ENCODE measurements at regions not wholly inside any gene's neighbourhood (a gene's known extent, or its start where the extent isn't known, plus 50 kb on each side); places are given as distances from the start of the nearest gene placed in this dataset.

DNA sequence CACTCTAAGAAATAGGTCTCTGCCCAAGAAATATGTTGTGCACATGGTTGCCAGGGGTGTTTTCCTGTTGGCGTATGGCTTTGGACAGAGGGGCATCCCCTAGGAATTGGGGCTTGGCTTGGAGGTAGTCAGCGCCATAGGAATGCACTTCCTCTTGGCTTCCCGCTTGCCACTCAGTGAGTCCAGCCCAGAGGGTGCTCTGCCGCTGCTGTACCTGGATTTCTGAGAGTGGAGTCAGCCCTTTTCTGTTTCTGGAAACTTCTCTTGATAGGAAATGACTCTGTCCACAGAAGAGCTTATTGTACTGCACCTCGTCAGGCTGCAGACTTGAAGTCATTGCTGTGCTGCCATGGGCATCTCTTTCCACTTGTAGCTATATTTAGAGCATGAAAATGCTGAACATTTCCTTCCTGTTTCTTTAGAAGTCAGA, 116.7 kb upstream of the MGAT5 start:
- Mint-ChIP-seq H3K4me3 (peak overlapping the region; percentile 40), H3K9me3 (no peaks in the 10 kb centered on the region), H3K4me1 (ENCODE audit: low read depth) (peaks cover 84% of the 10 kb centered on the region)

DNA sequence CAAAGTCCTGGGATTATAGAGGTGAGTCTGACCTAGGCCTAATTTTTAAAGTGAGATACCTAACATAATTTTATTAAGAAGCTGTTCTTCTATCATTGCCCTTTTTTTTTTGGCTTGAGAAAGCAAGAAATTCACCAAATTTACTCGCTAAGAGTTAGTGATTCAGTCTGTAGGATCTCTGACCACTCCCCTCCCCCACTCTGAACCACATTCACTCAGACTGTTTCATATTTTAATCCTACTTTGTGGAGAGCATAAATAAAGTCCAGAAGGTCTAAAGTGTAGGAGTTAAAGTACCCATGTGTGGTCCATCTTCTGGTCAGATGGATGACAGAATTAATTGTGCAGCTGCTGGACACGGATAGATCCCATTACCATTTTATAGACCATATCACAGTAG, 115.8 kb upstream of the MGAT5 start:
- H3K9me3 Mint-ChIP-seq = no peaks in the 10 kb centered on the region
- peak overlapping the region; percentile 24 for H3K27ac Mint-ChIP-seq
- peaks cover 89% of the 10 kb centered on the region for H3K4me1 Mint-ChIP-seq (ENCODE audit: low read depth)
- H3K4me3 Mint-ChIP-seq = no peak overlapping the region
- H3K27me3 Mint-ChIP-seq = no peaks in the 10 kb centered on the region
- H3K36me3 Mint-ChIP-seq (ENCODE audit: low read depth) = peaks cover 26% of the 10 kb centered on the region

More for the DNA sequence above, 116.7 kb upstream of the MGAT5 start:
- Mint-ChIP-seq H3K36me3 (ENCODE audit: low read depth) (peaks cover 28% of the 10 kb centered on the region), H3K27me3 (no peaks in the 10 kb centered on the region), H3K27ac (peak overlapping the region; percentile 71)

DNA sequence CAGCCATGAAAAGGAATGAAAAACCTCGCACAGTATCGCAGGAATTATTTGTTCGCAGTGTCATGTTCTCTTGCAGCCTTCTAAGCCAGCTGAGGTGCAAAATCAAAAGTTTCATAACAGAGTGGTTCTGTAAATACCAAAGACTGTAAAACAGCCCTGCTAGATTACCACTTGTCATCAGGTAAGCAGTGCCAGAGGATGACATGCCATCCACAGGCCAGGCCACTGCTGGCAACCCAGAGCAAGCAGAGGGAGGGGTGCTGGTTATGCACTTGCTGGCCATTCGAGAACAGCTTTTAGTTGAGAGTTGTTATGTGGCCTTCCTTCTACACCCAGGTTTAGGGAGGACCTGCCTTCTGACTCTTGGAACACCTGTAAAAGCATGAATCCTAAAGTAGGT, 114.3 kb upstream of the MGAT5 start:
- peak overlapping the region; percentile 6 for H3K27ac Mint-ChIP-seq
- H3K4me1 Mint-ChIP-seq (ENCODE audit: low read depth) = peaks cover 90% of the 10 kb centered on the region
- no peaks in the 10 kb centered on the region for H3K27me3 Mint-ChIP-seq
- no peaks in the 10 kb centered on the region for H3K9me3 Mint-ChIP-seq
- peaks cover 30% of the 10 kb centered on the region for H3K36me3 Mint-ChIP-seq (ENCODE audit: low read depth)
- no peak overlapping the region for H3K4me3 Mint-ChIP-seq

GRCh38 chr2:134140251-134140661, 113.6 kb upstream of the MGAT5 start:
- peak overlapping the region; percentile 6 for H3K27ac Mint-ChIP-seq

GRCh38 chr2:134141598-134142340, 112.1 kb upstream of the MGAT5 start:
- peak overlapping the region; percentile 38 for H3K27ac Mint-ChIP-seq
- H3K4me3 Mint-ChIP-seq = no peak overlapping the region
- no peaks in the 10 kb centered on the region for H3K9me3 Mint-ChIP-seq

More at GRCh38 chr2:134140251-134140661, 113.6 kb upstream of the MGAT5 start:
- peaks cover 30% of the 10 kb centered on the region for H3K36me3 Mint-ChIP-seq (ENCODE audit: low read depth)
- no peaks in the 10 kb centered on the region for H3K9me3 Mint-ChIP-seq
- peaks cover 89% of the 10 kb centered on the region for H3K4me1 Mint-ChIP-seq (ENCODE audit: low read depth)
- H3K4me3 Mint-ChIP-seq = no peak overlapping the region
- no peaks in the 10 kb centered on the region for H3K27me3 Mint-ChIP-seq

DNA sequence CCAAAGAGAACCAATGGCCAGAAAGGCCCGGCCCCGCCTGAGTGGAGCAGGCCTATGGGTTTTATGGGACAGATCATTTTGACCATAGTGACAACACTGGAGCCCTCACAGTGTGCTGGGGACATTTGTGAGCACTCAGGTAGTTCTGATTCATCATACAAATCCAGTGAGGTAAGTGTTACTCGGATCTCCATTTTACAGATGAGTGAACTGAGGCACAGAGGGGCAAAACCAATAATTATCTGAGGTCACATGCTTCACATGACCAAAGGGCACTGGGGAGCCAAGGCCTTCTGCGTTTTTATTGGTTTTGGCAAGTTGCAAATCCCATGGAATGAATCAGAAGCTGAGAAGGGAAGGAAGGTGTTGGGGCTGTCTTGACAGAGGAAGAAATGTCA, 111.5 kb upstream of the MGAT5 start:
- peaks cover 90% of the 10 kb centered on the region for H3K4me1 Mint-ChIP-seq (ENCODE audit: low read depth)
- peaks cover 27% of the 10 kb centered on the region for H3K36me3 Mint-ChIP-seq (ENCODE audit: low read depth)
- H3K9me3 Mint-ChIP-seq = no peaks in the 10 kb centered on the region
- no peaks in the 10 kb centered on the region for H3K27me3 Mint-ChIP-seq
- H3K4me3 Mint-ChIP-seq = no peak overlapping the region
- H3K27ac Mint-ChIP-seq = peak overlapping the region; percentile 38

More at GRCh38 chr2:134141598-134142340, 112.1 kb upstream of the MGAT5 start:
- Mint-ChIP-seq H3K27me3 (no peaks in the 10 kb centered on the region), H3K36me3 (ENCODE audit: low read depth) (peaks cover 26% of the 10 kb centered on the region), H3K4me1 (ENCODE audit: low read depth) (peaks cover 90% of the 10 kb centered on the region)

DNA sequence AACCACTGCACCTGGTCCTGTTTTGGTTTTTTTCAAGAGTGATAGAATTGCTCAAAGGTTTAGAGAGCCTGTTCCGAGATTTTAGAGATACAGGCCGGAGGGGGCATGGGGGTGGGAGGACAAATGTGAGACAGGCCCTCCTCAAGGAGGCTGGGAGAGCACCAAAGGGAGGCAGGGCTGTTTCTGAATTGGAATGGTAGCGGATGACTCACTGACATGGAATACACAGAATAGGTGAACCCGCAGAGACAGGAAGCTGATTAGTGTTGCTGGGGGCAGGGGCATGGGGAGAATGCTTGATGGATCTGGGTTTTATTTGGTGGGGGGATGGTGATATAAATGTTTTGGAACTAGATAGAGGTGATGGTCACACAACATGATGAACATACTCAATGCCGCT, 111.0 kb upstream of the MGAT5 start:
- Mint-ChIP-seq H3K27ac (no peak overlapping the region), H3K4me1 (ENCODE audit: low read depth) (peaks cover 90% of the 10 kb centered on the region), H3K4me3 (no peak overlapping the region), H3K9me3 (no peaks in the 10 kb centered on the region), H3K36me3 (ENCODE audit: low read depth) (peaks cover 33% of the 10 kb centered on the region), H3K27me3 (no peaks in the 10 kb centered on the region)

DNA sequence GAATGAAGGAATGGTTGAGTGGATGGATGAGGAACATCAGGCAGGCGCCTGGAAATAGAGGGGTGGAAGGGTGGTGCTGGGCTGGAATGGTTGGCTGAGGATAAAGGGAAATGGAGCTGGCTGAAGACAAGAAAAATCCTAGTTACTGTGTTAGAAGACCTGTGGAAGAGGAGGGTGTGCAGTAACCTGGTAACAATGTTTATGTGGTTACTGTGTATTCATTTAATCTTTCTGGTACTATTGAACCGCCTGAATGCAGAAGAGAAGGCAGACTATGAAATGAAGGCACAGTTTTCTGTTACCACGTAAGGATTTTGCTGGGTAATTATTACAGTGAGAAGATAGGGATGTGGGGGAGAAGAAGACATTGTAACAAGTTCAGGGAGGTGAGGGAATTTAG, 110.3 kb upstream of the MGAT5 start:
- H3K9me3 Mint-ChIP-seq = no peaks in the 10 kb centered on the region

DNA sequence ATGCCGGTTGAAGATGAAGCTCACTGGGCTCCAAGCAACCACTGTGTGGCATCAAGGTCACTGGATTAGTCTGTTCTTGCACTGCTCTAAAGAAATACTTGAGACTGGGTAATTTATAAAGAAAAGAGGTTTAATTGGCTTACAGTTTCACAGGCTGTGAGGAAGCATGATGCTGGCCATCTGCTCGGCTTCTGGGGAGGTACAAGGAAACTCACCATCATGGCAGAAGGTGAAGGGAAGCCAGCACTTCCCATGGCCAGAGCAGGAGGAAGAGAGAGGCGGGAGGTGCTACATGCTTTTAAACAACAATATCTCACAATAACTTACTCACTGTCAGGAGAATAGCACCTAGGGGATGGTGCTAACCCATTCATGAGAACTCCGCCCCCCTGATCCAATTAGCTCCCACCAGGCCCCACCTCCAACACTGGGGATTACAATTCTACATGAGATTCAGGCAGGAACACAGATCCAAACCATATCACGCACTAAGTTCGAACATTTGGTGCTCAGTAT, 109.7 kb upstream of the MGAT5 start:
- Mint-ChIP-seq H3K9me3 (no peaks in the 10 kb centered on the region), H3K27ac (no peak overlapping the region)

More for the DNA sequence above, 110.3 kb upstream of the MGAT5 start:
- Mint-ChIP-seq H3K36me3 (ENCODE audit: low read depth) (peaks cover 34% of the 10 kb centered on the region), H3K27me3 (no peaks in the 10 kb centered on the region), H3K27ac (no peak overlapping the region), H3K4me1 (ENCODE audit: low read depth) (peaks cover 89% of the 10 kb centered on the region), H3K4me3 (no peak overlapping the region)

GRCh38 chr2:134144651-134145050, 109.2 kb upstream of the MGAT5 start:
- H3K27ac Mint-ChIP-seq = no peak overlapping the region
- H3K4me1 Mint-ChIP-seq (ENCODE audit: low read depth) = peaks cover 89% of the 10 kb centered on the region
- H3K27me3 Mint-ChIP-seq = no peaks in the 10 kb centered on the region
- H3K36me3 Mint-ChIP-seq (ENCODE audit: low read depth) = peaks cover 34% of the 10 kb centered on the region
- H3K4me3 Mint-ChIP-seq = no peak overlapping the region
- H3K9me3 Mint-ChIP-seq = no peaks in the 10 kb centered on the region

More for the DNA sequence above, 109.7 kb upstream of the MGAT5 start:
- Mint-ChIP-seq H3K4me1 (ENCODE audit: low read depth) (peaks cover 88% of the 10 kb centered on the region), H3K27me3 (no peaks in the 10 kb centered on the region), H3K4me3 (no peak overlapping the region), H3K36me3 (ENCODE audit: low read depth) (peaks cover 34% of the 10 kb centered on the region)

DNA sequence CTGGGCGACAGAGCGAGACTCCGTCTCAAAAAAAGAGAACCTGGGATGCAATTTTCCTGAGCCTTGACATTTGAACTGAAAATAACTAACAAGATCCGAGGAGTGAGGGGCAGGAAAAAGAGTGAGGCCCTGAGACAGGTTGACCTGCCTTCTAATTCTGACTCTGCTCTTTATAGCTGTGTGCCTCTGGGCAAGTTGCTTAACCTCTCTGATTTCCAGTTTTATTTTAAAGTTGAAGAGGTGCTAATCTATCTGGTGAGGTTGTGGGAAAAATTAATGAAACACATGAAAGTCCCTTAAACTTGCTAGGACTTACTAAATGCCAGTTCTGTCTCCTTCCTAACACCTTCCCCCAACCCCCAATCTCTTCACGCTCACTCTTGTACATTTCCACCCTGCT, 108.4 kb upstream of the MGAT5 start:
- Mint-ChIP-seq H3K27ac (no peak overlapping the region), H3K4me3 (no peak overlapping the region), H3K36me3 (ENCODE audit: low read depth) (peaks cover 34% of the 10 kb centered on the region), H3K27me3 (no peaks in the 10 kb centered on the region), H3K9me3 (no peaks in the 10 kb centered on the region), H3K4me1 (ENCODE audit: low read depth) (peaks cover 89% of the 10 kb centered on the region)

- H3K4me1 Mint-ChIP-seq (ENCODE audit: low read depth) = peaks cover 83% of the 10 kb centered on the region
- no peaks in the 10 kb centered on the region for H3K9me3 Mint-ChIP-seq
- no peaks in the 10 kb centered on the region for H3K27me3 Mint-ChIP-seq
- no peak overlapping the region for H3K27ac Mint-ChIP-seq
- no peak overlapping the region for H3K4me3 Mint-ChIP-seq
- peaks cover 28% of the 10 kb centered on the region for H3K36me3 Mint-ChIP-seq (ENCODE audit: low read depth)
Observed at GRCh38 chr2:134146161-134146560, 107.7 kb upstream of the MGAT5 start.

DNA sequence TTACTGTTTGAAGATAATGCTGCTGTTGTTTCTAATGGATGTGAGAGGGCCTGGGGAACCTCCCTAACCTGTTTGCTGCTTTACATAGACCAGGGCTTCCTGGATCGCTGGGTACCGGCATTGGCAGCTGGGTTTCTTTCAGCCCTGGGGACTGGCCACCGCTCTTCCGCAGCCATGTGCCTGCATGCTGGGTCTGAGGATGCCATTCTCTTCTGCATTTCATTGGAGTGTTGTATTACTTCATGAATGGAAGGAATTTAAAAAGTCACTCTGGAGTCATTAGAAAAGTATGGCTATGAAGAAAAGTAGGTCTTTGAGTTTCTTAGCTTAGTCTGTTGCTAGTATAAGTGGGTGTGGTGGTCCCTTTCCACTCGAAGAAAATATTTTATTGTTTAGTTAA, 107.3 kb upstream of the MGAT5 start:
- Mint-ChIP-seq H3K27ac (no peak overlapping the region), H3K27me3 (no peaks in the 10 kb centered on the region), H3K4me1 (ENCODE audit: low read depth) (peaks cover 79% of the 10 kb centered on the region), H3K4me3 (no peak overlapping the region), H3K9me3 (no peaks in the 10 kb centered on the region), H3K36me3 (ENCODE audit: low read depth) (peaks cover 26% of the 10 kb centered on the region)

GRCh38 chr2:134148172-134148571, 105.7 kb upstream of the MGAT5 start:
- H3K9me3 Mint-ChIP-seq = no peaks in the 10 kb centered on the region

DNA sequence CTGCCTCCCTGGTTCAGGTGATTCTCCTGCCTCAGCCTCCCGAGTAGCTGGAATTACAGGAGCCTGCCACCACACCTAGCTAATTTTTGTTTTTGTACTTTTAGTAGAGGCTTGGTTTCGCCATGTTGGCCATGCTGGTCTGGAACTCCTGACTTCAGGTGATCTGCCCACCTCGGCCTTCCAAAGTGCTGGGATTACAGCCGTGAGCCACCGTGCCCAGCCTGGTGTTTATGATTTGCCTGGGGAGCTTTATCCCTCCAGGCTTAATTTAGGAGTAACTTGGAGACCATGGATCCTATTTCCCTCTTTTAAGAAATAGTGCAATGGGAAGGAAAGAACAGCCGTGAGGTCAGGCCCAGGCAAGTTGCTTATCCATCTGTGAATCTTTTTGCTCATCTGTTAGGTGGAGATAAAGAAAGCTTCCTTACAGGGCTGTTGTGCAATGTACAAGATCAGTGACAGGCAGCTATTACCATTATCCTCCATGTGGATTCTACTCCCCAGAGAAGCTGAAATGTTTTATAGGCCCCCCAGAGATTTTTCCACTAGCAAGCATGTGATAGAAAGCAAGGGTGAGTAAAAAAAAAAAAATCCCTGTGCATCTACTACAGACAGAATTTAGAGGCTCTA, 104.9 kb upstream of the MGAT5 start:
- Mint-ChIP-seq H3K4me1 (ENCODE audit: low read depth) (peaks cover 56% of the 10 kb centered on the region), H3K36me3 (ENCODE audit: low read depth) (peaks cover 27% of the 10 kb centered on the region), H3K27ac (no peak overlapping the region), H3K9me3 (no peaks in the 10 kb centered on the region), H3K27me3 (no peaks in the 10 kb centered on the region), H3K4me3 (no peak overlapping the region)

More at GRCh38 chr2:134148172-134148571, 105.7 kb upstream of the MGAT5 start:
- H3K4me3 Mint-ChIP-seq = no peak overlapping the region
- peaks cover 33% of the 10 kb centered on the region for H3K36me3 Mint-ChIP-seq (ENCODE audit: low read depth)
- no peak overlapping the region for H3K27ac Mint-ChIP-seq
- H3K27me3 Mint-ChIP-seq = no peaks in the 10 kb centered on the region
- H3K4me1 Mint-ChIP-seq (ENCODE audit: low read depth) = peaks cover 63% of the 10 kb centered on the region
